ENCODE measurements at regions not wholly inside any gene's neighbourhood (a gene's known extent, or its start where the extent isn't known, plus 50 kb on each side); places are given as distances from the start of the nearest gene placed in this dataset.
"Not testable (repeated sequence)": the region's sequence is repeated elsewhere in the genome, so short reads cannot be mapped to it uniquely, and the experiment has no call there.

- peak; percentile 82 for DNase-seq (ENCODE audit: low spot score)
Observed at GRCh38 chr17:47066841-47067682, 88.0 kb upstream of the RPRML start.

DNA sequence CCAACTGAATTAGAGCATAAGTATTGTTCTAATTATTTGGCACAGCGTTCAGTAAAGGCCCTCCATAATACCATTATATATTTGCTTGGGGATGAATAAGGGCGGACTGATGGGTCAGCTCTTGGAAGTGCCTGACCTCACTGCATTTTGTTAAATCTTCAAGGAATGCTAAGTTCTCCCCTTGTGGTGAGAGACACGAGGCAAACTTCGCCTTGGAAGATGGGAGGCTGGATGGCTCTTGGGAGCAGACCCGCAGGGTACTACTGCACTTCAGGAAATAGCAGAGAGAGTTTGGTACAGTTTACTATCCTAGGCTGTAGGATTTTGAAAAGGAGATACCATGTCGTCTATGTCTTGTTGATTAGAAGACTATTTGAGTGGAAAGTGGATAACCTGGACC is 87.0 kb upstream of the RPRML start:
- DNase-seq (ENCODE audit: low spot score): no peak

DNA sequence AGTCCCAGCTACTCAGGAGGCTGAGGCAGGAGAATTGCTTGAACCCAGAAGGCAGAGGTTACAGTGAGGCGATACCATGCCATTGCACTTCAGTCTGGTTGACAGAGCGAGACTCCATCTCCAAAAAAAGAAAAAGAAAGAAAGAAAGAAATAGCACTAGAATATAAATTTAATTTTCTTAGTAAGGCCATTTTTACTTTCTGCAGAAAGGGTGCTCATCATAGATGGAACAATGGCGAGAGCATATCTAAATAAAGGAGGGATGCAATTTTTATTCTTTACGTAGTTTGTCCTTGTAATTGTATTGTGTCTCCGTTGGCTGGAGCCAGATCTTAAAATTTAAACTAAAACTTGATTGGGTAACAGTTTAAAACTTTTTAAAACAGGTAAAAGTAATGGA is 85.6 kb upstream of the RPRML start:
- DNase-seq (ENCODE audit: low spot score): no peak

GRCh38 chr17:47063475-47063874 is 84.4 kb upstream of the RPRML start:
- DNase-seq (ENCODE audit: low spot score): no peak

GRCh38 chr17:47062851-47063250 is 83.8 kb upstream of the RPRML start:
- DNase-seq (ENCODE audit: low spot score): not testable (repeated sequence)

GRCh38 chr17:47060005-47060404 is 81.0 kb upstream of the RPRML start:
- not testable (repeated sequence) for DNase-seq (ENCODE audit: low spot score)

DNA sequence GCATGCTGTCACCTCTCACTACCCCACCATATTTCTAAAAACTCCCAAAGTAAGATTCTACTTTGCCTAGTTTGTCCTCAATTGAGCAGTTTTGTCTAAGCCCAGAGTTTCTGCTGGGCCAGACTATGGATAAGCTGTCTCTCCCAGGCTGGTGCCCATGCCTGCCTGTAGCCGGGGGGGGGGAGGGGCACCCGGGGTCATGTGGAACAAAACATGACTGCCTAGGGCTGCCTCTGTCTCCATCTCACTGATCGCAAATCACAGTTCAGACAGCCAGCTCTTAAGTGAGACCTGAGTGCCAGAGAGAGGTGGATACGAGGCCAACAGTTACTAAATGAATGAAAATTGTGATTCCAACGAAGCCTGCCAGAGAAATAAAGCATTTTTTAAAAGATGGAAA is 78.8 kb upstream of the RPRML start:
- no peak for DNase-seq (ENCODE audit: low spot score)

- not testable (repeated sequence) for DNase-seq (ENCODE audit: low spot score)
Observed at GRCh38 chr17:47057279-47057678, 78.2 kb upstream of the RPRML start.

DNA sequence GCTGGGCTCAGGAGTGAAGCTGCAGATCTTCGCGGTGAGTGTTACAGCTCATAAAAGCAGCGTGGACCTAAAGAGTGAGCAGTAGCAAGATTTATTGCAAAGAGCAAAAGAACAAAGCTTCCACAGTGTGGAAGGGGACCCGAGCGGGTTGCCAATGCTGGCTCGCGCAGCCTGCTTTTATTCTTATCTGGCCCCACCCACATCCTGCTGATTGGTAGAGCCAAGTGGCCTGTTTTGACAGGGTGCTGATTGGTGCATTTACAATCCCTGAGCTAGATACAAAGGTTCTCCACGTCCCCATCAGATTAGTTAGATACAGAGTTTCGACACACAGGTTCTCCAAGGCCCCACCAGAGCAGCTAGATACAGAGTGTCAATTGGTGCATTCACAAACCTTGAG is 77.6 kb upstream of the RPRML start:
- DNase-seq (ENCODE audit: low spot score): not testable (repeated sequence)

All from HT-29 (cell line).